Pulmonary artery endothelial cell (primary cell): ENCODE measurements at regions not wholly inside any gene's neighbourhood (a gene's known extent, or its start where the extent isn't known, plus 50 kb on each side); places are given as distances from the start of the nearest gene placed in this dataset.

Source experiments
- DNase-seq: peaks from one replicate; pipeline ENCODE4 v3.0.0-alpha.2; 2011; ENCODE audit warnings: low read depth, low spot score

DNA sequence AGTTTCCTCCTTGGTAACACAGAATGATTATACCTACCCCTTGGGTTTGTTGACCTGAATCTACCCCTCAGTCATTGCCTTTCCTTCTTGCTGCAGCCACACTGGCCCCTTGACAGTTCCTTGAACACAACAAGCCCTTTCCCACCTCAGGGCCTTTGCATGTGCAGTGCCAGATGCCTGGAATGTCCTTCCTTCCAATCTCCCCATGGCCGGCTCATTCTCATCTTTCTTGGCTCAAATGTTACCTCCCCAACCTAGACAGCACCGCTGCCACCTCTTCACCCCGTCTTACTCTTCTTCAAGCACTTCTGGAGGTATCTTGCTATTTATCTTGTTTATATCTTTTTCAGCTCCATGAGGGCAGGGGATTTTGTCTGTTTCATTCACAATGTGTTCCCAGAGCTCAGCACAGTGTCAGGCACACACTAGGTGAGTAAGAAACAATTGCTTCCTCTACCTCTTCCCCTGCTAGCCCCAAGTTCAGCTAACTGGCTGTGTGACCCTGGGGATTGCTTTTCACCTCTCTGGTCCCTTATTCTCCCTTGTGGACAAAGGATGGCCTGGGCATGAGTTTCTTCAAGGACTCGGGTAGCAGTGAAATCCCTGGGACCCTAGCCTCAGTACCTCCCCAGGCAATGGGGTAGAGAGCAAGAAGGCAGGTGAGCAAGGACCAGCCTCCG lies 121.5 kb downstream of the CEBPB start:
- DNase-seq = no peak

DNA sequence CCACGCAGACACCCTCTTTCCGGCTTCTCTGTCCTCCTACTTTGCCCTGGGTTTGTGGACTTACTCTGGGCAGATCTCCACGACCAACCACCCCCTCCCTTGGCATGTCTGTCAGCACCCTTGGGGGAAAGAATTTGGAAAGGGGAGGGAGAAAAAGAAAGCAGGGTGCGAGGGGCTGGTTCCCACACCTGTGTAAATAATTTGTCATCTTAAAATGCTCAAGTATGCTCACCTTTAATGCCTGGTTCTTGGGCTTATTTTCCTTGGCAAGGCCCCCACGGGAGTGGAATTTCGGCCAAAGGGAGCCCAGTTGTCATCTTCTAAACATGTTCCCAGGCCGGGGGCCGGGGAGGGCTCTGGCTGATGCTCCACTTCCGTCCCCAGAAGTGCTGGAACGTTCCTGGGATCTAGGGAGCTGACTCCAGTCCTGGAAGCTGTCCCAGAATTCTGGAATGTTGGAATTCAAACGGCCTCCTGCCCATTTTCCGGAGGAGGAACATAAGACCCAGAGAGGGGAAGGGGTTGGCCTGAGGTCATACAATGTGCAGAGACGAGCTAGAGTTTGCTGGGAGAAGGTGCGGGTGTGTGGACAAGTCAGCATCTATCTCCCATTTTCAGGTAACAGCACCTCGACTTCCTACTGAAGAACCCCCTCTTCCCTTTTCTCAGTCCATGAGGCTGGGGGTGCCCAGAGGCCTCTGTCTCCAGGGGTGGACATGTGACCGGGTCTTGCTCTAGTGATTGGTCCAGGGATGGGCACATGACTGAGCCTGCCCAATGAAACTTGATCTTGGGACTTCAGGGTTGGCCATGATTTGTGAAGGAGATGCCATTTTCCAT lies 122.3 kb downstream of the CEBPB start:
- peak; percentile 33 for DNase-seq

DNA sequence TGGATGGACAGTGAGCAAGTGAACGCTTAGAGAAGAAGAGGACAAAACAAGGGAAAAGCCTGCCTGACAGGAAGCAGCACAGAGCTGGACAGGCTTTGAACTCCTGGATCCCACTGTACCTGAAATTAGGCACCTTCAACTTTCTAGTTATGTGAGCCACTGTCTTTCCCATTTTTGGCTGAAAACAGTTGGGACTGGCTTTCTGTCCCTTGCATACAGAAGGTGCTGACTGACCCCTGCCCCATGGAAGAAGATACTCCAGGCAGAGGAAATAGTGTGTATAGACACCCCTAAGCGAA lies 122.8 kb downstream of the CEBPB start:
- DNase-seq = no peak

DNA sequence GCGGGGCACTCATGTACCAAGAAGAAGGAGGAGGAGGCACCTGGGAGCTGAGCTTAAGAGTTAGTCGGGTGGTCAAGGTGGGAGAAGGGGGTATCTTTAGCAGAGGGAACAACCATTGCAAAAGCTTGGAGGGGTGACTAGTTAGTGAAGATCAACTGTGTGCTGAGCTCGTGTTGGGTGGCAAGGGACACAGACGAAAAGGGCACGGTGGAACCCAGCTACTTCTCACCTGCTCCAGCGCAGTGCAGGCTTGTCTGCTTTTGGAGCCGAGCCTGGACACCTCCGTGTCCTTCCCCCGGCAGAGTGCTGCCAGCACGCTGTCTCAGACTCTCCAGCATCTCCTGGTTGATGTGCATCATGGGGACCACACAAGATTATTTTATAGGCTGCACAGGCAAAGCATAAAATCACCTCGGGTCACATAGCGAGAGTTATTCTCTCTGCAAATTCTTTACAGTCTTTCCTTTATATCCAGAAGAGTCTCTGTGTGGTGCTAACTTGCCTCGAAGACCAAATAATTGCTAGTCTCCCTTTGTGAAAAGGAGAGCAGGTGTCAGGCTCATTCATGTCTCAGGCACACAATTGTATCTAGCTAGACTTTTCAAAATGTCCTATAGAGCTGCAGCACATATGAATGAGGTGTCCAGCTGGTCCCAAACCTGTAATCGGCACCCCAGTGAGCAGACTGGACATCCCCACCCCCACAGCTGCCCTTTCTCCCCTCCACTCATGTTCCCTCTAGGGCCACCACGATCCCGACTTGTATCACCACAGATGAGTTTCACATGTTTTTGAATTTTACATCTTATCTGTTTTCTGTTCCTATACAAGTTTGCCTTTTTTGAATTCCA lies 123.4 kb downstream of the CEBPB start:
- DNase-seq = no peak

DNA sequence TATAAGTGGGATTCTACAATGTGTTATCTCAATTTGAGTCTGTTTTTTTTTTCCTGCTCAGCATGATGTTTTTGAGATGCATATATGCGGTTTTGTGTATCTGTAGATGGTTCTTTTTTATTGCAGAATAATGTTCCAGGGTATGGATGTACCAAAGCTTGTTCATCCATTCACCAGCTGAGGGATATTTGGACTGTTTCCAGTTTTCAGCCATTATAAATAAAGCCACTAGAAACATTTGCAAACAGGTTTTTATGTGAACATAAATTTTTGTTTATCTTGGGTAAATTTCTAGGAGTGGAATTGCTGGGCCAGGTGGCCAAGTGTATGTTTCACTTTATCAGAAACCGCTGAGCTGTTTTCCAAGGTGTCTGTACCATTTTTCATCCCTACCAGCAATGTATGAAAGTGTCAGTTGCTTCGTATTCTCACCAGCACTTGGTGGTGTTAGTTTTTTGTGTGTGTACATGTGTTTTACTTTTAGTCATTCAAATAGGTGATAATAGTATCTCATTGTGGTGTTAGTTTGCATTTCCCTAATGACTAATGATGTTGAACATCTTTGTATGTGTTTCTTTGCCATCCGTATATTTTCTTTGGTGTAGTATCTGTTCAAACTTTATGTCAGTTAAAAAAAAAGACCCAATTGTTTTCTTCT lies 124.2 kb downstream of the CEBPB start:
- no peak for DNase-seq

DNA sequence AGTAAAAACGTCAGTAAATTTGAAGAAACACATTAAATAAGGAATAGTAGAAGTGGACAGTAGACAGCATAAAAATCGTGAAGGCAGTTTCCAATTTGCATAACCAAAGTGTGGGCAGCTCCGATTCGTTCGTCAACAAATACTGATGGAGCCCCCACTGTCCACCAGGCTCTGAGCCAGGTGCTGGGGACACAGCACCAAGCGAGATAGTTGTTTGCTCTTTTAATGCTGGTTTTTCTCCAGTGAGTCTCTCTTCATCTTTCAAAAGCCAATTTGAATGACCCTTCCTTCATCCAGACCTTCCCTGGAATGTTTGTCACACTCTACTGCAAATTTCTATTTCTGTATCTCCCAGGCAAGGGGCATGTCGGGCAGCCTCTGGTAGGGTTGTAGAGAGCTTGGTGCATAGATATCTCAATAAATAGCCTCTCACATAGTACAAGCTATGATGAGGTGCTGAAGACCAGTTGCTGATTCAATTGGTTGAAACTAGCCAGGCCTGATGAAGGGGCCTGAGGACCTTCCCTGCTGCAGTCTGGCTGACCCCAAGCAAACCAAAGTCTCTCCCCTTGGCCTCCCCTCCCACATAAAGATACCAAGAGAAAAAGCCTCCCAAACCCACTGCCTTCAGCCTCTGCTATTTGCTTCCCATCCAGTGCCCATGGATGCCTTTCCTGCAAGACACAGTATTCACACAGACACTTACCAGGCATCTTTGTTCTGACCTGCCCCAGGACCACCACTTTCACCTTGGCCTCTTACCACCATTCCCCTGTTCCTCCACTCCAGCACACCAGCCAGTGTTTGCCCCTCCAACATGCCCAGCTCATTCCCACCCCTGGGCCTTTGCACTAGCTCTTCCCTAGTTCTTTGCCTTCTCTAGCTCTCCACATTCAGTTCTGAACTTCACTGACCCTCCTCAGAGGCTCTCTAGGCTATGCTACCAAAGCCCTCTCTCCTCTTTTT lies 125.2 kb downstream of the CEBPB start:
- DNase-seq = no peak

DNA sequence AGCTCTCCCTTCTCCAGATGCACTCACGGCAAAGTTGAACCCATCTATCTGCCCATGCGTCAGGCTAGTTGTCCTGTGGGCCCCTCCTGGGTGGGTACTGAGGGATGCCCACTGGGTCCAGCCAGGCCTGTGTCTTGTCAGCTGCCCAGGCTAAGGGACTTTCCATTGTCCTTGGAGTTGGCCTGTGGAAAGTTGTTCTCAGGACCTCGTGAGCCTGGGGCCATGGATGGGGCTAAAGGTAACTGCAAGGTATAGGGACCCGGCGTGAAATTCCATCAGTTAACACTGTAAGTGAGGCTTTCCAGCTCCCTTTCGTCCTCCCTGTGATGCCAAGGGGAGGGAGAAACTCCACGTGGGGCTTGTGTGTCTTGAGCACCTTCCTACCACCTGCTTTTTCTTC lies 126.5 kb downstream of the CEBPB start:
- no peak for DNase-seq

DNA sequence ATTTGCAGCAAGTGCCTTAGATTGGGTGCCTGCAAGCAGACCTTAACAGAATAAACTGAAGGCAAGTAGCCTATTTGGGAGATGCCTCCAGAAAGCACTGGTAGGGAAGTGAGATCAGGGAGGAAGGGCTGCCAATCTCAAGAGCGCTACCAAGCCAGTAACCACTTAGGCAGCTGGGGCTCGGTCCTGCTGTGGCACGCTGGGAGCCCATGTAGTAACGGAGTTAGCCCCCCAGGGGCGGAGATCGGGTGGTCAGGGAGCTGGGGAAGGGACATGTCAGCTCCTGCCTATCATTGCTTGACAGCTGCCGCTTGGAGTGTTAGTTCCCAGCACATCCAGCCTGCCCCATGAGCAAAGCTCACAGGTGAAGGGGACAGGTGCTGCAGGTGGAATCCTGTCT lies 127.0 kb downstream of the CEBPB start:
- DNase-seq = no peak

DNA sequence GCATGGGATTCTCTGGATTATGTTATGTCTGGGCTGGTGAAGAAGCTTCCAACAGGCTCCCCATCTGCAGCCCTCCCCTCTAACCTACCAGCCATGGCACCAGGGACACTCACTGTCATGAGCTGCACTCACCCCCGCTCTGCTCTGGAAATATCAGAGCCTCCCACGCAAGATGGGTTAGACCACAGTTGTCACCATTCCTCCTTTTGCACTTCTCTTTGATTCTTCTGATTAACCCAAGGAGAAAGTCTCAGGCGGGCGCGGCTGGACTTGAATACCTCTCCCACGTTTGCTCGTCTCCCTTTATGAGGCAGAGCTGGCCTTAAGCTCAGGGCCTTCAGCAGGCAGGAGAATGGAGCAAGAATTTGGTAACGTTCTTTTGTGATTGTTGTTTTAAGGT lies 128.1 kb downstream of the CEBPB start:
- no peak for DNase-seq

DNA sequence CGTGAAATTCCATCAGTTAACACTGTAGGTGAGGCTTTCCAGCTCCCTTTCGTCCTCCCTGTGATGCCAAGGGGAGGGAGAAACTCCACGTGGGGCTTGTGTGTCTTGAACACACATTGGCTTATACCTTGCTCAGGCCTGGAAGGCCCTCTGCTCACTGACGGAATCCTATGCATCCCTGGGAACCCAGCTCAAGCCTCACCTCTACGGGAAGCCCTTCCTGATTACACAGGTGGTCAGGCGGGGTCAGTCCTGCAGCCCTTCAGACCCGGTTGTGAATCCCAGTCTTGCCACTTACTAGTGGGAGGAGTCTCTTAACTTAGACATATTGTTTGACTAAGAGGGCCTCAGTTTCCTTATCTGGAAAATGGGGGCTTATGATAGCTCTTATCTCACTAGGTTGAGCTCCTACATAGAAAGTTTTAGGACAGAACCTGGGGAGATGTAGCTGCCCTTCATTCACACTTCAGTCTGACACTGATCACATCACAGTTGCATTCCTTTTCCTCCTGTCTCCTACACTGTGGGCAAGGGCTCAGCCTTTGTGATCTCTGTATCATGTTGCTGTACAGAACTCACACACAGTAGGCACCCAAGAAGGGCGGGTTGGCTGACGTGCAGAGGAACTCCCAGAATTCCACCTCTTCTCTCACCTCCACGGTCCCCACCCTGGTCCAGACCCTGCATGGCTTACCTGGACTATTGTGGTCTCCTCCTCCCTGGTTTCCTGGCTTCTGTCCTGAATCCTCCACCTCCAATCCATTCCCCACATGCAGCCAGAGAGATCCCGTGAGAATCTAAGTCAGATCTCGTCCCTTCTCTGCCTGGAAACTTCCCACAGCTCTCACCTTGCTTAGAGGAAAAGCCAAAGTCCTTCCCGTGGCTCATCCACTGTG lies 129.6 kb downstream of the CEBPB start:
- no peak for DNase-seq

DNA sequence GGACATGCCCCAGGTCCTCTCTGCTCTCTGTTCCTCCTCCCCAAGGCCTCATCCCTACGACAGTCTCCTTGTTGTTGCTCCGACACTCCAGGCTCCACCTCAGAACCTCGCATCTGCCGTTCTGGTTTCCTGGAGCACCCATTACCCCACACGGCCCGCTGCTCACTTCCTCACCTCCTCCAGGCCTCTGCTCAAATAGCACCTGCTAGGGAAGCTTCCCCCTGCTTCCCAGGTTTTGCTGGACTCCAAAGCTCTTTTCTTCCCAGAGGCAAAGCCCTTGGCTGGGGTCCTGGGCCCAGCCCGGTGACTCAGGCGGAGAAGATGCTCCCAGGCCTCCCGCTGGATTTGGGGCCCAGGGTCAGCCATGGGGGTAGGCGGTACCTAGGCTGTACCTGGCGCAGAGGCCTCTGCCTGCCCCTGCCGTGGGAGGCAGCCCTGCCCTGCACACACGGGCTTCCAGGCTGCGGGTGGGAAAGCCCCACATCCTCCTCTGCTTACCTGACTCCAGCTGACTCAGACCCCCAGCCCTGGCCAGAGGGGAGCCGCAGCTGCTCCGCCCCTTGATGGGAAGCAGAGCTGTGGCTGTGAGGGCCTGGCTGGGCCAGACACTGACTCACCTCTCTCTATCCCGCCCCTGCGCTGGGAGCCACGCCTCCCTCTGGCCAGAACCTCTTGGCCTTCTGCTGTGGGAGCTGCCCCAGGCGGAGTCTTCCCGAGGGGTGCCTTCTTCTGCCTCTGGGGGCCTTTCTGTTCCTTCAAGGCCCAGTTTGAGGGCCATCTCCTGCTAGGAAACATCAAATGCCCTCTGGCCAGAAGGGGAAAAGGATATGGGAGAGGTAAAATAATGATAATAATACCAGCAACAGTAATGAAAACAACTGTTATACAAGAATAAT lies 130.5 kb downstream of the CEBPB start:
- DNase-seq = peak; percentile 29

DNA sequence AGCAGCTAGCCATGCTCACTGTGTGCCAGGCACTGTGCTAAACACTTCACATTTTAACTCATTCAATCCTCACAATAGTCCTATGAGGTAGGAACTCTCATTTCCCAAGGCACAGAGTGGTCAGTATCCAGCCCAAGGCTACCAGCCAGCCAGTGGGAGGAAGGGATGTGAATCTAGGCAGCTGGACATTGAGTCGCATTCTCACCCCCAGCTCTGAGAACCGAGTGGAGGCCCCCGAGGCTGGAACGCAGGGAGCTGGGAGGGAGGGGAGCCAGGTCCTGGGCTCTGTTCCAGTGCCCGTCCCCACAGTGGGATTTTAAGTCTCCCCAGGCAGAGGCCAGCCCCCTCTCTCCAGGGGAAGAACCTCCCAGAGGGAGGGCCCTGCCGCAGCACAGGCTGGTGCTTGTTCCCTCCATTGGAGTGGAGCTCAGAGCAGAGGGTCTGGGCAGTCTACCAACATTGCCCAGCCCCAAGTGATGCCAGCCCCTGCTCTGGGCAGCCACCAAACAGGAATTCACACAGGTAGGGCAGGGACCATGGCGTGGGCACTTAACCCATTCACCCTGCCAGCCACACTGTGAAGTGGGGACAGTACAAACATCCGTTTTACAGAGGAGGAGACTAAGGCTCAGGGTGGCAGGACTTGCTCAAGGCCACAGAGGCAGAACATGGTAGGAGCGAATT lies 131.3 kb downstream of the CEBPB start:
- no peak for DNase-seq

DNA sequence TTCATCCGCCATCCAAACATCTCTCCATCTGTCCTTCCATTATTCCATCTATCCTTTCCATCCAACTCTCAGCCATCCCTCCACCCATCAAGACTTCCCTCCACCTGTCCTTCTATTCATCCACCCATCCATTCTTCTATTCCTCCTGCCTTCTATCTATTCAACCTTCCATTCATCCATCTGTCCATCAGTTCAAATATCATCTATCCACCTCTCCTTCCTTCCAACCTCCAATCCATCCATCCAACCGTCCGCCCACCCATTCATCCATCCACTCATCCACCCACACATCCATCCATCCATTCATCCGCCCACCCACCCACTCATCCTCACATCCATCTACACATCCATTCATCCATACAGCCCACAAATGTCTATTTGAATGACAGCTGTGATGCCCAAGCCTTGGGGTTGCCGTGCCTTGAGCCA lies 132.1 kb downstream of the CEBPB start:
- no peak for DNase-seq

DNA sequence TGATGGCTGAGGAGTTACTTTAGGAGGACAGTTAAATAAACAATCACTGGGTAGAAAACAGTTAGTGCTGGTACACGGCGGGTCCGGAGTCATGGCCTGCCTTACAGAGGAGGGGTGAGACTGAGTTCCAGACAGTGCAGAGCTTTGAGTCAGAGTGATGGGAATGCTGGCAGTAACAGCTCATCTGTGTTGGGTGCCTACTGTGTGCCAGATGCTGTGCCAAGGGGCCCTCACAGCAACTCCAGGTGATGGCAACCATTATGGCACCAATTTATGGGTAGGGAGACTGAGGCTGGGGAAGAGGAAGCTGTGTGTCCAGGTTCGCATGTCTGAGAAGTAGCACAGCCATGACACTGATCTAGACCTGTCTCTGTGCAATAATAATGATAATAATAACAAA lies 132.6 kb downstream of the CEBPB start:
- no peak for DNase-seq

DNA sequence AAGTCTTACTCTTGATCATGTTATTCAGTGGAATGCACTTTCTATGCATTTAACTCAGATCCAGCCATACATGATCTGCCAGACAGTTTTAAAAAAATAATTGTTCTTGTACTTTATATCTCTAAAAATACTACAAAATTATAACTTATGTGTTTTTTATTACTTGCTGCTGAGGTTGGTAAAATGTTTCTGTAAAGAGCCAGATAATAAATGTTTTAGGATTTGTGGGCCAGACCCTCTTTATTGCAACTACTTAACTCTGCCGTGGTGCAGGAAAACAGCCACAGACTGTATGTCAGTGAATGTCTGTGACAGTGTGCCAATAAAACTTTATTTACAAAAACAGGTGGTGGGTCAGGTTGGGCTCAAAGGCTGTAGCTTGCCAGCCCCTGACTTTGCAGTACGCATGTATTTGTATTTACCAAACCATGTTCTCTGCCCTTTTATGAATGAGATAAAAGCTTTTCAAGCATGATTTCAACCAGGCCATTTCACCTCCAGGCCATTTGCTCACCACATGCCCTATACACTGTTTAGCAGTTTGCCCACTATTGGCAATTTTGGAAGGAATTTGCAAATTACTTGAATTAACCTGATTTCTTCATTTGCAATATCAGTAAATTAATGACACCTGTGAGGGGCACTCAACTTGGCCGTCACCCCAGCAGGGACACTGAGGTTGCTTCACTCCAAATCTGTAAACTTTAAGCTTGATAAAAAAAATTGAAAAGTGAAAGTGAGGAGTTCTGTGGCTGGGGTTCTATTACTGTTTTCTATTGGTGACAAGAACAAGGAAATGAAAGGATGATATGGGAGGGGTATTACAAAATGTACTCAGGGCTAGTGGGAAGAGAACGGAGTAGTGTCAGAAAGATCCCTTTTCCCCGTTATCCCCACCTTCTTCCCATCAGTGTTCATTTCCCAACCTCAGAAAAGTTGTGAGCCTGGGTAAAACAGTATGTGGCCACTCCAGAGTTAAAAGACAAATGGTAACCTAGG lies 133.4 kb downstream of the CEBPB start:
- no peak for DNase-seq

DNA sequence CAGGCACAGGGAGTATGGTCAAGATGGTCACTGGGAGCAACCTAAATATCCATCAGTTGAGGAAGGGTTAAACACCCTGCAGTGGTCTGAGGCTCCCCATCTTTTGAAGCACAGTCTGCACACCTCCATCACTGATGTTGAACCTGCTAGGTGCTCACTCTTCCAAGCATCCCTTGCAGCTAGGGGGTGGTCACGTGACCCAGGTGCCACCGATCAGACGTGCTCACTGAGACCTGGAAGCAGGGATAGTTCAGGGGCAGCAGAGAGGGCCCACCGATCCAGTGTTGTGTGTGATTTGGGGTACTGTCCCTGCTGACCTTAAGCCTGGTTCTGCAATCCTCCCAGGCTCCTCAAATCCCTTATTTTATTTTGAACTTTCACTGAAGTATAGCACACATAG lies 134.6 kb downstream of the CEBPB start:
- DNase-seq = no peak

DNA sequence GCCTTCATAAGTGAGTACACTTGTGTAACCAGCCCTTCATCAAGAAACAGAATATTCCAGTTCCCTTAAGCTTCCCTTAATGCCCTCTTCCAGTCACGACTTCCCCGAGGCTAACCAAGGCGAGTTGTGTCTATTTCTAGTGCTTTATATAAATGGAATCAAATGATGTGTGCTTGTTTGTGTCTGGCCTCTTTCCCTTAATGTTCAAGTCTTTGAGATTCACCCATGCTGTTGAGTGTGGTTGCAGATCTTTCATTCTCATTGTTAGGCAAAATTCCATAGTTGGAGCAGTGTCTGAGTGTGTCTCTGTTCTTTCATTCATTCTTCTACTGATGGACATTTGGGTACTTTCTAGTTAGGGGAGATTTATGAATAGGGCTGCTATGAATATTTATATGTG lies 135.0 kb downstream of the CEBPB start:
- DNase-seq = no peak
